ENCODE measurements at regions not wholly inside any gene's neighbourhood (a gene's known extent, or its start where the extent isn't known, plus 50 kb on each side); places are given as distances from the start of the nearest gene placed in this dataset.

GRCh38 chrX:1821846-1822245, 207.0 kb downstream of the ASMT start (continued):
- TF ChIP-seq ZBTB49 (tag by site-specific recombination; IDR thresholded peaks at IDR 0.05; ENCODE audit: low read depth) (no peak), ZSCAN4 (tag by site-specific recombination; IDR thresholded peaks at IDR 0.05) (no peak)

- Histone ChIP-seq H3K27ac (ENCODE audit: extremely low read depth, low read depth, low read length) (no peak overlapping the region), H3K4me3 (ENCODE audit: low read depth, low read length) (no peak overlapping the region), H3K4me1 (ENCODE audit: control insufficient read depth, insufficient read depth, low read length) (no peaks in the 10 kb centered on the region), H3K9me3 (ENCODE audit: control insufficient read depth, insufficient read depth, low read depth, low read length) (no peaks in the 10 kb centered on the region), H3K36me3 (ENCODE audit: control insufficient read depth in 2 of 2, insufficient read depth in 1 of 2, low read length in 2 of 2) (no peaks in the 10 kb centered on the region)
- CTCF ChIA-PET: no interaction called here
- POLR2A ChIA-PET: no interaction called here
- TF ChIP-seq ZSCAN4 (tag by site-specific recombination; IDR thresholded peaks at IDR 0.05) (no peak), ZNF548 (tag by site-specific recombination; IDR thresholded peaks at IDR 0.05) (no peak), ZNF677 (tag by site-specific recombination; IDR thresholded peaks at IDR 0.05) (no peak), TRIM28 (IDR thresholded peaks at IDR 0.05; ENCODE audit: borderline replicate concordance, low read length) (no peak), MZF1 (tag by site-specific recombination; IDR thresholded peaks at IDR 0.05; ENCODE audit: borderline replicate concordance) (no peak), ZNF530 (tag by site-specific recombination; IDR thresholded peaks at IDR 0.05; ENCODE audit: low read depth) (no peak), ZNF529 (tag by site-specific recombination; IDR thresholded peaks at IDR 0.05; ENCODE audit: insufficient replicate concordance) (no peak), HOXC10 (CRISPR knock-in tag; IDR thresholded peaks at IDR 0.05) (no peak), BCL11B (tag by site-specific recombination; IDR thresholded peaks at IDR 0.05; ENCODE audit: low read depth) (no peak), HOXD13 (CRISPR knock-in tag; IDR thresholded peaks at IDR 0.05; ENCODE audit: borderline replicate concordance) (no peak), ZNF560 (tag by site-specific recombination; IDR thresholded peaks at IDR 0.05; ENCODE audit: borderline replicate concordance) (no peak), KLF1 (tag by site-specific recombination; IDR thresholded peaks at IDR 0.05) (no peak), ZNF311 (tag by site-specific recombination; IDR thresholded peaks at IDR 0.05; ENCODE audit: borderline replicate concordance) (no peak)
These were observed 210.0 kb downstream of the ASMT start for GRCh38 chrX:1824855-1825254.

- no peaks in the 10 kb centered on the region; a peak in 1 of 3 replicates for H3K36me3 ChIP-seq (ENCODE audit: control insufficient read depth in 2 of 2, insufficient read depth in 1 of 2, low read length in 2 of 2)
- no peak overlapping the region for H3K27ac ChIP-seq (ENCODE audit: extremely low read depth, low read depth, low read length)
- no peak overlapping the region for H3K4me3 ChIP-seq (ENCODE audit: low read depth, low read length)
- CTCF ChIA-PET: no interaction called here
- POLR2A ChIA-PET: no interaction called here
- no peaks in the 10 kb centered on the region for H3K4me1 ChIP-seq (ENCODE audit: control insufficient read depth, insufficient read depth, low read length)
- no peak for TF ChIP-seq ZXDB (tag by site-specific recombination; IDR thresholded peaks at IDR 0.05)
- no peak for TF ChIP-seq ZNF148 (tag by site-specific recombination; IDR thresholded peaks at IDR 0.05; ENCODE audit: borderline replicate concordance)
- TF ChIP-seq ZNF707 (tag by site-specific recombination; IDR thresholded peaks at IDR 0.05): no peak
- no peak for TF ChIP-seq SP7 (tag by site-specific recombination; IDR thresholded peaks at IDR 0.05)
- no peak for TF ChIP-seq ZNF660 (tag by site-specific recombination; IDR thresholded peaks at IDR 0.05)
- H3K9me3 ChIP-seq (ENCODE audit: control insufficient read depth, insufficient read depth, low read depth, low read length): no peaks in the 10 kb centered on the region
These were observed 218.9 kb downstream of the ASMT start for GRCh38 chrX:1833656-1834360.
